ENCODE measurements at regions not wholly inside any gene's neighbourhood (a gene's known extent, or its start where the extent isn't known, plus 50 kb on each side); places are given as distances from the start of the nearest gene placed in this dataset.
A peak's percentile ranks its signal among the peaks of the same experiment; 100 is the strongest.

DNA sequence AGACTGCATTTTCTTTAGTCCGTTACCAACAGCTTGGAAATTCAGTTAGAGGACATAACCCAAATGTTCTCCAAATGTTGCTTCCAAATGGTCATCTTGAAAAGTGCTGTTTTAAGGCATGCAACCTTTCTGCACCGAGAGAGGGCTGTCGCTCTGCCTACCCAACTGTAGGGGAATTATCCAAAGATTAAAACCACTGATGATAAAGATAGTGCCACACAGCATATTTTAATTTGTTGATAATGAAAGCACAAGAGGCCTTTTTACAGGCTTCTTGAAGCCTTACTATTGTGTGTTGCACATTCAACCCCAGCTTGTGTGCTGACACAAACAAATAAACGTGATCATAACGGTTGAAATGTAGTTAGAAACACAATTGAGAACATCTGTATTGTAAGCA is 121.5 kb downstream of the LMO4 start:
- Histone ChIP-seq H3K4me1 (ENCODE audit: control insufficient read depth in 3 of 3, insufficient read depth in 2 of 3, low read depth in 1 of 3, low read length in 2 of 3) (peaks cover 0 to 3% (median 0%) of the 10 kb centered on the region in 3 donors), H3K27me3 (ENCODE audit: control insufficient read depth in 3 of 3, insufficient read depth in 3 of 3, low read length in 3 of 3) (no peaks in the 10 kb centered on the region), H3K36me3 (ENCODE audit: control insufficient read depth in 3 of 3, insufficient read depth in 2 of 3, low read depth in 1 of 3, low read length in 3 of 3) (no peaks in the 10 kb centered on the region), H3K27ac (ENCODE audit: low read depth in 1 of 3, low read length in 2 of 3) (no peak overlapping the region), H3K9me3 (ENCODE audit: control insufficient read depth in 2 of 2, insufficient read depth in 1 of 2, low read depth in 1 of 2, low read length in 1 of 2) (peaks cover 0 to 6% of the 10 kb centered on the region in 2 donors), H3K4me3 (ENCODE audit: low read depth in 1 of 3, low read length in 3 of 3) (no peak overlapping the region)
- no peak for DNase-seq
- WGBS, 3 donors: 72 to 91% (median 79%) methylated on average over 5 of the region's 5 CpGs
- no peak for FAIRE-seq

DNA sequence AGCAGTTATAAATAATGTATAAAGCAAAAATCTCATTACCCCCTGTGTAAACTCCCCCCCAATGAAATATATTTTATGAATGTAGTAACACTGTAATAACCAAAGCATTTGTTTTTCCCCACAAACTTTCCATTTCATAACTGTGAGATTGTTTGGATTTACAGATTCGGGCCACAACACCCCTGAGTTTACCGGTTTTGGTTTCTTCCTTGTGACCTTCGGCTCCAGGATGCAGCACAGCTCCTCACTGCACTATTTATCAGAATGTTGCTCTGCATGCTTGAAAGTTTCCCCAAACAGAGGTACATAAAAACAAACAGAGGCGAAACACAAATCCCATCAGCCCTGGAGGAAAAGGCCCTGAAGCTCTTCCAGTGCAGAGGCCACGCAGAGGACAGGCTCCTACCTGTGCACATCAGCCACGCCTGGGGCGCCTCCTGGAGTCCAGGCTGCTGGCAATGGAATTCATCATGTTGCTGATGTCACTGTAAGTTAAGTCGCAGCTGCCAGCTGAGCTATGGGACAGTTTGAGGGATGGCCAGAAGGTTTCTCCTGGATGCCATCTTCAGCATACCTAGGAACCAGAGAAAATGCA is 122.0 kb downstream of the LMO4 start:
- peak; percentile 31 to 82 for DNase-seq
- 30 to 56% (median 41%) methylated on average over 8 of the region's 8 CpGs for WGBS, 3 donors
- FAIRE-seq: no peak
- peaks cover 0 to 6% of the 10 kb centered on the region in 2 donors for H3K9me3 ChIP-seq (ENCODE audit: control insufficient read depth in 2 of 2, insufficient read depth in 1 of 2, low read depth in 1 of 2, low read length in 1 of 2)
- H3K27ac ChIP-seq (ENCODE audit: low read depth in 1 of 3, low read length in 2 of 3): peak overlapping the region in 1 of 3 donors; percentile 42
- H3K4me3 ChIP-seq (ENCODE audit: low read depth in 1 of 3, low read length in 3 of 3): no peak overlapping the region
- no peaks in the 10 kb centered on the region for H3K27me3 ChIP-seq (ENCODE audit: control insufficient read depth in 3 of 3, insufficient read depth in 3 of 3, low read length in 3 of 3)
- H3K36me3 ChIP-seq (ENCODE audit: control insufficient read depth in 3 of 3, insufficient read depth in 2 of 3, low read depth in 1 of 3, low read length in 3 of 3): no peaks in the 10 kb centered on the region
- H3K4me1 ChIP-seq (ENCODE audit: control insufficient read depth in 3 of 3, insufficient read depth in 2 of 3, low read depth in 1 of 3, low read length in 2 of 3): peaks cover 0 to 3% (median 0%) of the 10 kb centered on the region in 3 donors

DNA sequence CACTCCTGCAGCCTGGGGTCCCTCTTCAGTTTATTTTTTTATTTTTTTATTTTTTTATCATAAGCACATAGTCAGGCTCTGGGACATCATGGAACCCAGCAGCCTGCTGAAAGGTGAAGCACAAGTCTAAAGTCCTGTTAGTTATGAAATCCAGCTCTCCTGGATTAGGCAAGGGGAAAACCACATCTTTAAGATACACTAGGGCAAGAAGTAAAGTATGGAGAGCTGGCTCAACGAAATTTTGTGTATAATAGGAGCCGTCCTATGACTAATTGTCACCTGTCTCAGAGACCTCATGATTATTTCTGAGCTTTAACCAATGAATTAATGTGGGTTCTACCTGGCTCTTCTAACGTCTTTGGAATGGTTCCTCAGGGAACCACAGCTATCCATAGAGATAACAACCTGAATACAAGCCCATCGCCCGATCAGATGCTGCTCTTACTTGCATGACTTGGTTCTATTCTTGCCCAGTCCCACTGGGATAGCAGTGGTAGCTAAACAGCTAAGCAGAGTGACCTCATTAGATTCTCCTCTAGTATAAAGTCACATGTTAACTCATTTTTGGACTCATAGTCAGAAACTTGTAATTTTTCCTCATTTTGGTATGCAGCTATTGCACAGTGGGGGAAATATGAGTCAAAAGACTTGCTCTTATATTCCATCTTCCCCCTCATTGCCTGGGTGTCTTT is 122.7 kb downstream of the LMO4 start:
- no peak for DNase-seq
- Histone ChIP-seq H3K4me1 (ENCODE audit: control insufficient read depth in 3 of 3, insufficient read depth in 2 of 3, low read depth in 1 of 3, low read length in 2 of 3) (peaks cover 0 to 3% (median 0%) of the 10 kb centered on the region in 3 donors), H3K27ac (ENCODE audit: low read depth in 1 of 3, low read length in 2 of 3) (no peak overlapping the region), H3K27me3 (ENCODE audit: control insufficient read depth in 3 of 3, insufficient read depth in 3 of 3, low read length in 3 of 3) (no peaks in the 10 kb centered on the region), H3K9me3 (ENCODE audit: control insufficient read depth in 2 of 2, insufficient read depth in 1 of 2, low read depth in 1 of 2, low read length in 1 of 2) (peaks cover 0 to 6% of the 10 kb centered on the region in 2 donors), H3K36me3 (ENCODE audit: control insufficient read depth in 3 of 3, insufficient read depth in 2 of 3, low read depth in 1 of 3, low read length in 3 of 3) (no peaks in the 10 kb centered on the region), H3K4me3 (ENCODE audit: low read depth in 1 of 3, low read length in 3 of 3) (no peak overlapping the region)
- FAIRE-seq: no peak
- 77 to 81% (median 80%) methylated on average over 5 of the region's 5 CpGs for WGBS, 3 donors

DNA sequence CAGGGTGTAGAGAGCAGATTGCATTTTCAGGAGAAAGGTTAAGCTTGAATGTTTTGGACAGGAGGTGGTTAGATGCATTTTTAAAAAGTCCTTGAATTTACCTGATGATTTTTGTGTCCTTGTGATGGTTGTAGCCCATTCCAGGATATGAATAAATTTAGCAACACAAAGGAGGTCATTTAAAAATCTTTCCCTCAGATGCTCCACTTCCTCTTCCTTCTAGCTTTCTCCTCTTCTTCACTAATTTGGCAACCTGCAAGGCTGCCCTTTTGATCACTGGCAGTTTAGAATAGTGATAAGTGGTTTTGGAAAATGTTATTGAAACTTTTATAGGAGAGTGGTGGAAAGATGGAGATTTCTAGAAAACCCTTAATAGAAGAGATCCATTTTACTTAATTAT is 124.0 kb downstream of the LMO4 start:
- Histone ChIP-seq H3K27me3 (ENCODE audit: control insufficient read depth in 3 of 3, insufficient read depth in 3 of 3, low read length in 3 of 3) (no peaks in the 10 kb centered on the region), H3K4me3 (ENCODE audit: low read depth in 1 of 3, low read length in 3 of 3) (no peak overlapping the region), H3K27ac (ENCODE audit: low read depth in 1 of 3, low read length in 2 of 3) (no peak overlapping the region), H3K4me1 (ENCODE audit: control insufficient read depth in 3 of 3, insufficient read depth in 2 of 3, low read depth in 1 of 3, low read length in 2 of 3) (peaks cover 0 to 3% (median 0%) of the 10 kb centered on the region in 3 donors), H3K36me3 (ENCODE audit: control insufficient read depth in 3 of 3, insufficient read depth in 2 of 3, low read depth in 1 of 3, low read length in 3 of 3) (no peaks in the 10 kb centered on the region), H3K9me3 (ENCODE audit: control insufficient read depth in 2 of 2, insufficient read depth in 1 of 2, low read depth in 1 of 2, low read length in 1 of 2) (peaks cover 0 to 8% of the 10 kb centered on the region in 2 donors)
- no peak for FAIRE-seq
- DNase-seq: no peak

DNA sequence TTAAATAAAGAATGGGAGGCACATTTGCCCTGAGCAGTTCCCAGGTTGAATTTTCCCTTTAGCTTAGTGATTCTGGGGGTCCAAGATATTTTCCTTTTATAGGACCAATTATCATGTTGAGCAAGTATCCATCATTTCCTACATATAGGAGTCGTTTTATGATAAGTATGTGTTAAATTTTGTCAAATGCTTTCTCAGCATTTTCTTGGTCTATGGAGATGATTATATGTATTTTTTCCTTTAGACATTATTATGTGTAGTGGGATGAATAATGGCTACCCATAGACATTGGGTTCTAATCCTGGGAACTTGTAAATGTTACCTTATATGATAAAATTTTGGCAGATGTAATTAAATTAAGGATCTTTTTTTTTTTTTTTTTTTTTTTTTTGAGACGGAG is 128.7 kb downstream of the LMO4 start:
- H3K27ac ChIP-seq (ENCODE audit: low read depth in 1 of 3, low read length in 2 of 3): no peak overlapping the region
- H3K36me3 ChIP-seq (ENCODE audit: control insufficient read depth in 3 of 3, insufficient read depth in 2 of 3, low read depth in 1 of 3, low read length in 3 of 3): no peaks in the 10 kb centered on the region
- H3K9me3 ChIP-seq (ENCODE audit: control insufficient read depth in 2 of 2, insufficient read depth in 1 of 2, low read depth in 1 of 2, low read length in 1 of 2): peaks cover 0 to 8% of the 10 kb centered on the region in 2 donors
- no peaks in the 10 kb centered on the region for H3K4me1 ChIP-seq (ENCODE audit: control insufficient read depth in 3 of 3, insufficient read depth in 2 of 3, low read depth in 1 of 3, low read length in 2 of 3)
- WGBS, 3 donors: 27 to 52% (median 45%) methylated on average over 1 of the region's 2 CpGs
- DNase-seq (no peak), FAIRE-seq (no peak)
- no peaks in the 10 kb centered on the region for H3K27me3 ChIP-seq (ENCODE audit: control insufficient read depth in 3 of 3, insufficient read depth in 3 of 3, low read length in 3 of 3)
- no peak overlapping the region for H3K4me3 ChIP-seq (ENCODE audit: low read depth in 1 of 3, low read length in 3 of 3)

DNA sequence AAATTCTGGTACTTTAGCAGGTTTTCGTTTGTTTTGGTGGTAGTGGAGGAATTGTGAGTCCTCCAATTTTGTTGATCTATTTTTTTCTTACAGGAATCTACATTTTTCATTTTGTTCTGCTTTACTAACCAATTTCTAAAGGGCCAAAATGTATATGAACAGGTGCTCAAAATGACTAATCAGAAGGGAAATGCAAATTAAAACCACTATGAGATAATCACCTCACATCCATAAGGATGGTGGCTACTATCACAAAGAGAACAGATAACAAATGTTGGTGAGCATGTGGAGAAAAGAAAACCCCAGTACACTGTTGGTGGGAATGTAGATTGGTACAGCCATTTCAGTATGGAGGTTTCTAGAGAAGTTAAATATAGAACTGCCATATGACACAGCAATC is 134.2 kb downstream of the LMO4 start:
- no peak for FAIRE-seq
- no peaks in the 10 kb centered on the region for H3K27me3 ChIP-seq (ENCODE audit: control insufficient read depth in 3 of 3, insufficient read depth in 3 of 3, low read length in 3 of 3)
- no peak overlapping the region for H3K27ac ChIP-seq (ENCODE audit: low read depth in 1 of 3, low read length in 2 of 3)
- no peak overlapping the region for H3K4me3 ChIP-seq (ENCODE audit: low read depth in 1 of 3, low read length in 3 of 3)
- no peak for DNase-seq
- no peaks in the 10 kb centered on the region for H3K4me1 ChIP-seq (ENCODE audit: control insufficient read depth in 3 of 3, insufficient read depth in 2 of 3, low read depth in 1 of 3, low read length in 2 of 3)
- H3K36me3 ChIP-seq (ENCODE audit: control insufficient read depth in 3 of 3, insufficient read depth in 2 of 3, low read depth in 1 of 3, low read length in 3 of 3): no peaks in the 10 kb centered on the region
- WGBS, 3 donors: 75 to 84% (median 79%) methylated on average over 1 of the region's 1 CpG
- no peaks in the 10 kb centered on the region for H3K9me3 ChIP-seq (ENCODE audit: control insufficient read depth in 2 of 2, insufficient read depth in 1 of 2, low read depth in 1 of 2, low read length in 1 of 2)

DNA sequence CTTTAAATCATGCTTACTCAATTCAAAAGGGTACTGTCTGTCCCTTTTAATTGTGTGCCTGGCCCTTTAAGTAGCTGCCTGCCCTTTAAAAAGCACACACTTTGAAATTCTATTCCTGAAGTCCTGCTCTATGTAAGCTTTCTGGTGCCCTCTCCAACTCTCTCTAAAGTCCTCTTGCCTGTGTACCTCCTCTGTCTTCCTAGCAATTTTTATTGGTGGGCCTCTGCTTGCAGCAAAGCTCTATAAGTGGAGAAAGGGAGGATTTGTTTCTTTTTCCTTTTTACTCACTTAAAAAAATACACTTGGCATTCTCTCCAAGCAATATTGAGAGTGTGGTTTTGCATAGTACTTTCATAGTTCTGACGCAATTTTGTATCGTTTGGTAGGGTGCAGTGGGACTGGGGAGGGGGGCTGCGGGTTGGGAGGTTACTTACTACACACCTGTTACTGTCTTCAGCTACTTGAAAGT is 135.4 kb downstream of the LMO4 start:
- Histone ChIP-seq H3K27me3 (ENCODE audit: control insufficient read depth in 3 of 3, insufficient read depth in 3 of 3, low read length in 3 of 3) (no peaks in the 10 kb centered on the region), H3K27ac (ENCODE audit: low read depth in 1 of 3, low read length in 2 of 3) (no peak overlapping the region), H3K4me3 (ENCODE audit: low read depth in 1 of 3, low read length in 3 of 3) (no peak overlapping the region), H3K36me3 (ENCODE audit: control insufficient read depth in 3 of 3, insufficient read depth in 2 of 3, low read depth in 1 of 3, low read length in 3 of 3) (no peaks in the 10 kb centered on the region), H3K9me3 (ENCODE audit: control insufficient read depth in 2 of 2, insufficient read depth in 1 of 2, low read depth in 1 of 2, low read length in 1 of 2) (no peaks in the 10 kb centered on the region), H3K4me1 (ENCODE audit: control insufficient read depth in 3 of 3, insufficient read depth in 2 of 3, low read depth in 1 of 3, low read length in 2 of 3) (no peaks in the 10 kb centered on the region)
- WGBS, 3 donors: 43 to 58% (median 52%) methylated on average over 3 of the region's 3 CpGs
- DNase-seq (no peak), FAIRE-seq (no peak)

DNA sequence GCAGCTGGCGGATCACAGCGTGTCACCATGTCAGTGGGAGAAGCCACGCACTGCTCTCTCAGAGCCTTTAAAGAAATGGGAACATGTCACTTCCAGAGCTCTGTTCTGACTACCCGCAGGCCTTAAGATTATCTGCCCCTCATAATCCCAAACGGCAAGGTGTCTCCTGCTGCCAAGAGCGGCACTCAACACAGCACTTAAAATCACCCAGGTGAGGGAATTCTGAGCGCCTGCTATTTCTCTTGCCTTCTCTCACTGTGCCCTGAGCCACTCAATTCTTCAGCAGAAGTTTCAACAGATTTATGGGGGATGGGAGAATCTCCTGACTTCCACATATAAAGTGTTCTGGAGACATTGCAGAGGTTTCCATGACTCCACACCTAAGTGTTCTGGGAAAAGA is 137.9 kb downstream of the LMO4 start:
- Histone ChIP-seq H3K27me3 (ENCODE audit: control insufficient read depth in 3 of 3, insufficient read depth in 3 of 3, low read length in 3 of 3) (no peaks in the 10 kb centered on the region), H3K4me3 (ENCODE audit: low read depth in 1 of 3, low read length in 3 of 3) (no peak overlapping the region), H3K4me1 (ENCODE audit: control insufficient read depth in 3 of 3, insufficient read depth in 2 of 3, low read depth in 1 of 3, low read length in 2 of 3) (no peaks in the 10 kb centered on the region), H3K27ac (ENCODE audit: low read depth in 1 of 3, low read length in 2 of 3) (no peak overlapping the region), H3K9me3 (ENCODE audit: control insufficient read depth in 2 of 2, insufficient read depth in 1 of 2, low read depth in 1 of 2, low read length in 1 of 2) (no peaks in the 10 kb centered on the region), H3K36me3 (ENCODE audit: control insufficient read depth in 3 of 3, insufficient read depth in 2 of 3, low read depth in 1 of 3, low read length in 3 of 3) (no peaks in the 10 kb centered on the region)
- FAIRE-seq (no peak), DNase-seq (no peak)
- WGBS, 3 donors: 87 to 90% (median 90%) methylated on average over 7 of the region's 7 CpGs

DNA sequence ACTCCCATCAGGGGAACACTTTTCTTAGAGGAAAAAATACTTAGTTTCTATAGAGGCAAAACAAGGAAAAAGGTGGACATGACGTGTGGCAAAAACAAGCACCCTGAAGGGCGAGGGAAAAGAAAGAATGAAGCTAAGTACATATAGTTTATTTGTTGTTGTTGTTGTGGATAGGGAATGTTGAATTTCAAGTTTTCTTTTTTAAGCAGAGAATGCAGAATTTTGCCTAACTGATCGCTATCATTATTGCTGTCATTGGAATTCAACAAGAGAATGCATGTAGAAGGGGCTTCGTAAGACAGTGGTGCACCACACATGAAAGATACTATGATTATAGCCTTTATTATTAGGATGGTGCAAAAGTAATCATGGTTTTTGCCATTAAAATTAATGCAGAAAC is 144.0 kb downstream of the LMO4 start:
- WGBS, 3 donors: 87 to 92% (median 87%) methylated on average over 4 of the region's 4 CpGs
- FAIRE-seq (no peak), DNase-seq (no peak)
- Histone ChIP-seq H3K36me3 (ENCODE audit: control insufficient read depth in 3 of 3, insufficient read depth in 2 of 3, low read depth in 1 of 3, low read length in 3 of 3) (no peaks in the 10 kb centered on the region), H3K9me3 (ENCODE audit: control insufficient read depth in 2 of 2, insufficient read depth in 1 of 2, low read depth in 1 of 2, low read length in 1 of 2) (no peaks in the 10 kb centered on the region), H3K27me3 (ENCODE audit: control insufficient read depth in 3 of 3, insufficient read depth in 3 of 3, low read length in 3 of 3) (no peaks in the 10 kb centered on the region), H3K4me1 (ENCODE audit: control insufficient read depth in 3 of 3, insufficient read depth in 2 of 3, low read depth in 1 of 3, low read length in 2 of 3) (no peaks in the 10 kb centered on the region), H3K27ac (ENCODE audit: low read depth in 1 of 3, low read length in 2 of 3) (no peak overlapping the region), H3K4me3 (ENCODE audit: low read depth in 1 of 3, low read length in 3 of 3) (no peak overlapping the region)

Data from small intestine (tissue), 7 donors.